ENCODE measurements at regions not wholly inside any gene's neighbourhood (a gene's known extent, or its start where the extent isn't known, plus 50 kb on each side); places are given as distances from the start of the nearest gene placed in this dataset.

- Histone ChIP-seq H3K9me3 (ENCODE audit: control insufficient read depth, low read length) (no peaks in the 10 kb centered on the region), H3K9ac (ENCODE audit: extremely low read depth, low read length, poor library complexity, severe bottlenecking) (no peak overlapping the region), H3K4me1 (ENCODE audit: control insufficient read depth, insufficient read depth, low read length) (no peaks in the 10 kb centered on the region), H3K27ac (ENCODE audit: low read depth, low read length) (no peak overlapping the region), H3K36me3 (ENCODE audit: control insufficient read depth, insufficient read depth, low read length) (no peaks in the 10 kb centered on the region), H3K4me3 (ENCODE audit: low read length) (no peak overlapping the region), H3K27me3 (ENCODE audit: control insufficient read depth, insufficient read depth, low read length, poor library complexity, severe bottlenecking) (no peaks in the 10 kb centered on the region)
- H3K9me3 Mint-ChIP-seq, result no peaks in the 10 kb centered on the region
- no peak overlapping the region for H3K27ac Mint-ChIP-seq
- no peak overlapping the region for H3K4me3 Mint-ChIP-seq
- H3K27me3 Mint-ChIP-seq (ENCODE audit: insufficient read depth), result no peaks in the 10 kb centered on the region
- 70 to 93% methylated on average over 1 of the region's 1 CpG for WGBS, 2 experiments (ENCODE audit: insufficient coverage in 1 of 2, insufficient read length in 1 of 2)
- no peak for DNase-seq
- no peaks in the 10 kb centered on the region for H3K36me3 Mint-ChIP-seq (ENCODE audit: low read depth)
- TF ChIP-seq CTCF (conservative IDR thresholded peaks at IDR 0.05), result no peak
- no peaks in the 10 kb centered on the region for H3K4me1 Mint-ChIP-seq
These were observed 640.9 kb downstream of the SQOR start for GRCh38 chr15:46275701-46276100.

DNA sequence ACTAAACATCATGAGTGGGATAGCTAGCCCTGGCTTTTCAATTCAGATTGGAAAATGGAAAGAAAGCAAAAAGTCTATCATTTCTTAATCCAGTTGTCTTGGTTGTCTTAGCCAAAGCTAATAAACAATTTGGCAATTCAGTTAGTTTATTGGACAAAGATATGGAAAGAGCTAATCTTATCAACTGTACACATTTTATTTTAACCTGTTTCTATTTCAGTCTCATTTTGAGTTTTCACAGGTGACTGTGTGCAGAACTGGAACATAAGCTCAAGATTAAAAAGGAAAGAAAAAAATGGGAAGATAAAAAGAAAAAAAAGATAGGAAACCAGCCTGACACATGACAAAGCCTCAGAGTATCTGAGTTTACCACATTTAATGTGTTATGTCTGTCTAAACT, 642.6 kb downstream of the SQOR start:
- DNase-seq, result no peak
- no peak overlapping the region for H3K4me3 ChIP-seq (ENCODE audit: low read length)
- H3K9ac ChIP-seq (ENCODE audit: extremely low read depth, low read length, poor library complexity, severe bottlenecking), result no peak overlapping the region
- no peaks in the 10 kb centered on the region for H3K36me3 Mint-ChIP-seq (ENCODE audit: low read depth)
- no peaks in the 10 kb centered on the region for H3K4me1 ChIP-seq (ENCODE audit: control insufficient read depth, insufficient read depth, low read length)
- no peak for TF ChIP-seq CTCF (conservative IDR thresholded peaks at IDR 0.05)
- no peak overlapping the region for H3K27ac Mint-ChIP-seq
- H3K27me3 ChIP-seq (ENCODE audit: control insufficient read depth, insufficient read depth, low read length, poor library complexity, severe bottlenecking), result no peaks in the 10 kb centered on the region
- H3K9me3 ChIP-seq (ENCODE audit: control insufficient read depth, low read length), result no peaks in the 10 kb centered on the region
- no peak overlapping the region for H3K4me3 Mint-ChIP-seq
- H3K27me3 Mint-ChIP-seq (ENCODE audit: insufficient read depth), result no peaks in the 10 kb centered on the region
- no peaks in the 10 kb centered on the region for H3K9me3 Mint-ChIP-seq
- H3K27ac ChIP-seq (ENCODE audit: low read depth, low read length), result peak overlapping the region; percentile 82
- H3K4me1 Mint-ChIP-seq, result no peaks in the 10 kb centered on the region
- no peaks in the 10 kb centered on the region for H3K36me3 ChIP-seq (ENCODE audit: control insufficient read depth, insufficient read depth, low read length)

DNA sequence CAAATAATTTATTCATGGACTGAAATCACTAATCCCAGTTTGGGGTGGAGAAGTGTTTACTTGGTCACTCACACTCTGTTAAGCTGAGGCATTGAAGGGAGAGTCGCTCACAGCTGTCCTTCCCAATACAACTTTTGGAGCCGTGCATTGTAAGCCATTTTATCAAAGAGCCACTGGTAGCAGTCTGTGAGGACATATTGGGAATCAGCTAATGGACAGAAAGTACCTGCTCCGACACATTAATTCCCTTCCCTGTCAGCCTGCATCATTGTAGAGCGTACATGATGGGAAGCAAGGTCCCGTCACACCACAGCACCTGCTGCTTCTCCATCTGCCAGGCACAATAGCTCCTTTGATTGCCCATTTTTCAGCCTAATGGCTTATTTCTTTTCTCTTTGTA, 643.2 kb downstream of the SQOR start:
- WGBS, 2 experiments (ENCODE audit: insufficient coverage in 1 of 2, insufficient read length in 1 of 2), result 86 to 96% methylated on average over 3 to 5 of the region's 5 CpGs
- Histone ChIP-seq H3K27me3 (ENCODE audit: control insufficient read depth, insufficient read depth, low read length, poor library complexity, severe bottlenecking) (no peaks in the 10 kb centered on the region), H3K36me3 (ENCODE audit: control insufficient read depth, insufficient read depth, low read length) (no peaks in the 10 kb centered on the region), H3K9ac (ENCODE audit: extremely low read depth, low read length, poor library complexity, severe bottlenecking) (no peak overlapping the region), H3K9me3 (ENCODE audit: control insufficient read depth, low read length) (no peaks in the 10 kb centered on the region), H3K4me3 (ENCODE audit: low read length) (no peak overlapping the region), H3K4me1 (ENCODE audit: control insufficient read depth, insufficient read depth, low read length) (no peaks in the 10 kb centered on the region), H3K27ac (ENCODE audit: low read depth, low read length) (peak overlapping the region; percentile 82)
- no peaks in the 10 kb centered on the region for H3K27me3 Mint-ChIP-seq (ENCODE audit: insufficient read depth)
- H3K4me3 Mint-ChIP-seq, result no peak overlapping the region
- H3K27ac Mint-ChIP-seq, result no peak overlapping the region
- no peak for DNase-seq
- H3K36me3 Mint-ChIP-seq (ENCODE audit: low read depth), result no peaks in the 10 kb centered on the region
- no peaks in the 10 kb centered on the region for H3K4me1 Mint-ChIP-seq
- no peak for TF ChIP-seq CTCF (conservative IDR thresholded peaks at IDR 0.05)
- H3K9me3 Mint-ChIP-seq, result no peaks in the 10 kb centered on the region
